Left cardiac atrium (tissue), 4 donors: ENCODE measurements at regions not wholly inside any gene's neighbourhood (a gene's known extent, or its start where the extent isn't known, plus 50 kb on each side); places are given as distances from the start of the nearest gene placed in this dataset.

Experiments
- ATAC-seq, 2 donors: fragments of 200-7000 bp; cut with Tn5 transposase; one replicate each; pipeline ENCODE4 v1.9.1; 2020; ENCODE audit warnings: mild to moderate bottlenecking in 2 of 2, moderate library complexity in 2 of 2
- DNase-seq: peaks from one replicate; pipeline ENCODE4 v3.0.0-alpha.2; 2020
- intact Hi-C, 2 donors: fragments of 100-400 bp; cut with DNase I; formaldehyde crosslinking; loops; one replicate each; pipeline versions ENCODE4 v1.14.1 to v1.15.1; 2022 to 2023
- donor health status: DM: no; HTN: yes; CAD: no.
- donor health status: DM: no; HTN: yes; CAD: no; lungs with severe emphysema.
- donor health status: DM: yes; HTN: yes; CAD: no.
- donor health status: Dilated cardiomyopathy.

DNA sequence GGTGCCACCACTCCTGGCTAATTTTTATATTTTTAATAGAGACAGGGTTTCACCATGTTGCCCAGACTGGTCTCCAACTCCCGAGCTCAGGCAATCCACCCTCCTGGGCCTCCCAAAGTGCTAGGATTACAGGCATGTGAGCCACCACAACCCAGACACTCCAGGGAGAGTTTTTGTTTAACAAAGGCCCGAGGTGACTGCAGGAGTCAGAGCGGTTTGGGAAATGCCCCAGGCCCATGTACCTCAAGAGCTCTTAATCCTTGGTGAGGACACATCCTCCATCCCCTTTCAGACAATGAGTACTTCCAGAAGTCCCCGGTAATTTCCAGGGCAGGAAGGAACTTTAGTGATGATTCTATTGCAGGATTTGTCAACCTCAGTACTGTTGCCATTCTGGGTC, 176.0 kb downstream of the ESRRB start:
- no peak for DNase-seq
- ATAC-seq = no peak
- intact Hi-C loops = no loop called here

- intact Hi-C loops = no loop called here
- ATAC-seq (no peak), DNase-seq (no peak)
Measured at GRCh38 chr14:76564471-76565422, 188.8 kb downstream of the ESRRB start.

DNA sequence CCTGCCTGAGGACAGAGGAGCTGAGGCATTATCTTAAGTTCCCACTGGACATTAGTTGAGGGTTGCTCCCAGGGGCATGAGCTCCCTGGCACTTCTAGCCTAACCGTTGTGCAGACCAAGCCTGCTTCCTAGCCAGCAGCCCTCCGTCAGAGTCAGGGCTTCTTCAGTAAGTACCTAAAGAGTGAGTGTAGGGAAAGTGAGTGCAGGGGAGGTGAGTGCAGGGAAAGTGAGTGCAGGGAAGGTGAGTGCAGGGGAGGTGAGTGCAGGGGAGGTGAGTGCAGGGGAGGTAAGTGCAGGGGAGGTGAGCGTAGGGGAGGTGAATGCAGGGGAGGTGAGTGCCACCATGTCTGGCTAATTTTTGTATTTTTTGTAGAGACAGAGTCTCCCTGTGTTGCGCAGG, 190.5 kb downstream of the ESRRB start:
- DNase-seq = no peak
- intact Hi-C loops = no loop called here
- no peak for ATAC-seq

DNA sequence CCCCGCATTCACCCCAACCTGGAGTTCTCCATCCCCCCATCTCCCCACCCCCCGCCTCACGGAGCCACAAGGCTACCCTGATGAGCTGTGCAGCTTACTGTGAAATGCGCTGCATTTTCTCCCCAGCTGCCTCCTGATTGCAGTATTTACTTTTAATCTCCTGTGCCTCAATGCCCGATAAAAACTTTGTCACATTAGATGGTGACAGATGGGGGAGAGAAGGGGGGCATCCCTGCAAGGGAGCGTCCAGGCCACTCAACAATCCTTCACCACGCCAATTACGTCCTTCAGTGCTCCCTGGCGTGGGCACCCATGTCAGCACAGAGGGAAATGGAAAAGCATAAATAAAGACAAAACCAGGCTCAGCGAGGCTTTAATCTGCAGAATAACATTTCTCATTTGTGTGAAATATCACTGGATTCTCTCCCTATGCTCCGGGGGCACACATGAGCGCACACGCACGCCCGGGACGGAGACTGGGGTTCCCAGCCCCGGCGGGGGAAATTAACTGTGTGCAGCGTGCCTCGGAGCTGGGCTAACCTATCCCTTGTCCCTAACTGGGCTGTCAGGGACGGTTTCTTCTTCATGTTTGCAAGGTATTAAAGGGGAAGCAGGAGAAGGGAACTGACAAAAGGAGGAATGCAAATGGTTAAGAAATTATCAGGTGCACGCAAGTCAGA, 186.7 kb upstream of the VASH1 start:
- intact Hi-C loops = loop anchor here in 1 of 2 donors (2.0 kb wide), 1 partner anchor 56 kb away; no protein-coding TSS in a partner anchor
- ATAC-seq (no peak), DNase-seq (no peak)

DNA sequence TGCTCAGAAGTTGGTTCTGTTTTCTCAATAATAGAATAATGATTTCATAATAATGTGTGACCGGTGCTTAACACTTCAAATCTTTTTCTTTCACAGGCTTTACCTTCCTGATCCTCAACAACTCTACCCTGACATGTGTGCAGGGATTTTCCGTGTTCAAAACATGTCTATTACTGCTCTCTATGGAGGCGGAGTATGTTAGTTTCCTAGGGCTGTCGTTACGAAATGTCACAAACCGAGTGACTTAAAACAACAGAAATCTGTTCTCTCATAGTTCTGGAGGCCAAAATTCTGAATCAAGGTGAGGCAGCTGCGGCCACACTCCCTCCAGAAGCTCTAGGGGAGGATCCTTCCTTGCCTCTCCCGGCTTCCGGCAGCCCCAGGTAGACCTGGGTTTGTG, 186.2 kb upstream of the VASH1 start:
- intact Hi-C loops = loop anchor here in 1 of 2 donors (2.0 kb wide), 1 partner anchor 56 kb away; no protein-coding TSS in a partner anchor
- DNase-seq (no peak), ATAC-seq (no peak)

DNA sequence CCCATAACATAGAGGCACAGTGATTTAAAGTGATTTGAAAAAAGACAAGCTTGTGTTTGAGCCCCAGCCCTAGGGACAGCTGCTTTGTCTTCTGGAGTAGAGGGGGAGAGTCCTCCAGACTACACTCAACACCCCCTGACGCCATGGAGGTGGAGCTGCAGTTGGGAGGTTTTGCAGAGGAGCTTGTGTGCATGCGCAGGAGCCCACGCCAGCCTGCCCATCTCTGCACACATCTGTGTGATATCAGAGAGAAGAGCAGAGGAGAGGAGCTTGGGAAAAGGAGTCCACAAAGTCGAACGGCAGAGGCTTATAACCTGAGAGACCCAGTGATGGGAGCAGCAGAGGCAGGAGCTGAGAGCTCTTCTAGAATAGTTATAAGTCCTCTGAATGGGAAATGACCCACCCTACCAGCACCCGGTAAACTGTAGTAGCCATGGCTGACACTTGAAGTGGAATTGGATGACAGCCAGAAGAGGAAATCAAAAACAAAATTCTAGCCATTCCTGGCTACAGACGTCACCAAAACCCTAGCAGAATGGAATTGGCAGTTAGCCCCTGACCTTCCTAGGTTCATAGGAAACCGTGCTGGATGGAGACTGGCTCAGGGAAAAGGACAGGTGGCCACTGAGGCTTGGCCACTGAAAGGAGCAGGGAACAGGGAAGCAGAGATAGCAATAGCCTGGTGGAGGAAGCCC, 185.1 kb upstream of the VASH1 start:
- DNase-seq = no peak
- intact Hi-C loops = no loop called here
- peak; percentile 17 to 48 for ATAC-seq

DNA sequence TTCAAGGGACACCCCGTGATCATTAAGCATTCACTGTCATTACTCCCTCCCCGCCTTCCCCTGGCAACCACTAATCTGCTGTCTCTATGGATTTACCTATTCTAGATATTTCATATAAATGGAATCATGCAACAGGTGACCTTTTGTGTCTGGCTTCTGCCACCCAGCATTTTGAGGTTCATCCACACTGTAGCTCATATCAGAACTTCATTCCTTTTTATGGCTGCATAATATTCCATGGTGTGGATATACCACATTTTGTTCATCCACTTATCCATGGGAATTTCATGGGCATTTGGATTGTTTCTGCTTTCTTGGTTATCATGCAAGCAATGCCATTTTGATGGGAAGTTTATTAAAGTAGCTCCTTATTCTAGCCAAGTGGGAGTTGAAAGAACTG, 184.2 kb upstream of the VASH1 start:
- DNase-seq (no peak), ATAC-seq (no peak)
- intact Hi-C loops = no loop called here

DNA sequence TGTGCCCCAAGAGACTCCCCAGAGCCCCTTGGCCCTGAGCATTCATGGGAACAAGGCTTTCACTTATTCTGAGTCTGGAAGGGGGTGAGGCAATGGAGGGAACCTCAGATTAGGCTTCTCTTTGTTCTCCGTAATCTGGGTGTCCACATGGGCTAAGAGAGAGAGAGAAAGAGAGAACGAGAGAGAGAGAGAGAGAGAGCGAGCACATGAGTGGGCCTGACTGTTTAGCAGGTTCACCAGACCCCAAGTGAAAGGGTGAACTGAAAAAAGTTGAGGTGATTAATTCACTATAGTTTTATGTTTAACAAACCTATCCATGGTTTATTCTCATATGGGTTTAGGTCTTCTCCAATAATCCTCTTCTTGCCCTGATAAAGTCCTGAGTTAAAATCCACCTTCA, 183.4 kb upstream of the VASH1 start:
- intact Hi-C loops = no loop called here
- DNase-seq (no peak), ATAC-seq (no peak)

DNA sequence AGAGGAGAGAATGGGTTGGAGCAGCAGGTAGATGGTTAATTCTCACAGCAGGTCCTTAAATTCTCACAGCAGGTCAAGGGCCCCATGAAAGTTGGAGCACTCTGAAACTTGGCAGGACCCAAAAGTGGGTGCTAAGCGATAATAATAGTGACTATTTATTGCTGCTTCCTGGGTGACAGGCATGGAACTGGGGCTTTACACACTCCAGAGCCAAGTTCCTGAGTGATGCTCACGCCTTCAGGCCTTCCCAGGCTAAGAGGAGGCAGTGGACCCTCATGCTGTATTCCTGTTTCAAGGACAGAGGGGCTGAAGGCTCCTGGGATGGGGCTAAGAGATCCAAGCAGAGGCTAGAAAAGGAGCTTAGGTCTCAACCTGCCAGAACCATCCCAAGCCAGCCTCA, 180.9 kb upstream of the VASH1 start:
- ATAC-seq = peak; percentile 9 to 40
- no peak for DNase-seq
- intact Hi-C loops = no loop called here

DNA sequence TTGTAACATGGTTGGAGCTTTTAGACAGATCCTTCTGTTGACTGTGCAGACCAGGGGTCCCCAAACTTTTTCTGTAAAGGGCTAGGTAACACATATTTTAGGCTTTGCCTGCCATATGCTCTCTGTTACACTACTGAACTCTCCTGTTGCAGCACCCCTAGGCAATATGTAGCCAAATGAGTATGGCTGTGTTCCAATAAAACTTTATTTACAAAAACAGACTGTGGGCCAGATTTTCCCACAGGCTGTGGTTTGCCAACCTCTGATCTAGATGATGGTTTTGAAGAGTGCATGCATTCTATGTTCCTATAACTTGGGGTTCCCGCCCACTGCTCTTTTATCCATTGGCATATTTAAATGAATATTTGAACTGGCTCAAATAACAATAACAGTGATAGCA, 180.3 kb upstream of the VASH1 start:
- no peak for ATAC-seq
- intact Hi-C loops = no loop called here
- no peak for DNase-seq

DNA sequence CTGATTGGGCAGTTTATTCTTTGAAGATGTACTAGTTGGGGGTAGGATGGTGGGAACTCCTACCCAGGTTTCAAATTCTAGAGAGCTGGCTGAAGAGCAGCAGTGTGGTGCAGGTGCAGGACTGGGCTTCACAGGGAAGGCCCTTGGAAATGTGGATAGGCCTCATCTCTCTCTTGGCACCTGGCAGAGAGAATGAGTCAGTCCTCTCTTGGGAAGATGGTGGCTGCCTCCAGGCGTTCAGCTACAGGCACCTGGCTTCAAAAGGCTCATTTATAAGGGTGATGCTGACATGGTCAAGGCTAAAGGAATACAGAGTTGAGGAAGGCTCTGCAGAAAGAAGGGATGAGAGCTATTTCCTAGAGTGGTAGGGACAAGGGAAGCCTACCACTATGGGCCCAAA, 179.7 kb upstream of the VASH1 start:
- DNase-seq = no peak
- ATAC-seq = no peak
- intact Hi-C loops = no loop called here

DNA sequence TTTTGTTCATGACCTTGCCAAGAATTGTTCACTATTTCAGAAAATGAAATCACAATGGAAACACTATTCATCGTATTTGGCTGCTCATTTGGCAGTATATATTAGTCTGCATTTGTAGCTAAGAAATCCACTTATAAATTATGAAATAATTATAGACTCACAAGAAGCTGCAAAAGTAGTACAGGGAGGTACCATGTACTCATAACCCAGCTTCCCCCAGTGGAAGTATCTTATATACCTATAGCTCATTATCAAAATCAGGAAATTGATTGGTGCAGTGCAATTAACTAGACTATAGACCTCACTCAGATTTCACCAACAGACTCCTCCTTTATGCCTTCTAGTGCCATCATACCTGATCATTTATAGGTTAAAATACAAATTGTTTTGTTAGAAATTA, 178.8 kb upstream of the VASH1 start:
- intact Hi-C loops = no loop called here
- ATAC-seq = no peak
- DNase-seq = no peak

- DNase-seq = no peak
- no peak for ATAC-seq
- intact Hi-C loops = no loop called here
Measured at GRCh38 chr14:76583174-76583573, 178.1 kb upstream of the VASH1 start.

DNA sequence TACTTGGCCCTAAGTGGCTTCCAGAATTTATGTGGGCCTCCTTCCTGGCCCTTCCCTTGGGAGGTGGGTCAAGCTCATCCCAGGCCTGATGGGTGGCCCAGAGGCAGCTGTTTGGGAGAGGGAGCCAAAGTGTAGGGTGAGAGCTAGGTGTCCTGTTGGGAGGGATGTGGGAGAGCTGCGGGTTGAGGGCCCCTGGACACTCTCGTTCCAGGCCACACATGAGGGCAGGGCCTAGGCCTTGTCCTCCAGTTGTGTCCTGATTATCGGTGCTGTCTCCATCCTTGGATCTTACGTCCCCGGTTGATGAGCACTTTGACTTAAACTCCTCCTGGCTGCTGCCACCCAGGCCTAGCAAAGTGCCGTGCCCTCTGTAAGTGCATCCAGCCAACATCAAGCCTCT, 177.5 kb upstream of the VASH1 start:
- intact Hi-C loops = no loop called here

DNA sequence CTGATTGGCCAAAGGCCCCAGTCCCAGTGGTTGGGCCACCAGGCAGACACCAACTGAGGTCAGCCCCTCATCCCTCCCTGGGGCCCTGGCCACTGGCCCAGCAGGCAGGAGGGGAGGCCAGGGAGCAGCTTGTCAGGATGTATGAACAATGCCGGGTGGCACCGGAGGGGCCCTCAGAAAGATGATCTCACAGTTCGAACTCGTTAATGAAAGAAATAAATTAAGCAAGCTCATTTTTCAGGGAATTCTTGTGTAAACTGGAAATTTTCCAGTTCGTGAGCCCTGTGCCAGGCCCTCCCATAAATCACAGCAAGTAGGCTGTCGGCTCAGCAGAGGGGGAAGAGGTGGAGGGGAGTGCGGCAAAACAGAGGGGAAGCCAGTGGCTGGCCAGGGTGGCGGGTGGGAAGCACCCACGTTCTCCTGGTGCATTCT, 177.0 kb upstream of the VASH1 start:
- peak; percentile 31 for DNase-seq
- intact Hi-C loops = no loop called here
- peak; percentile 56 to 75 for ATAC-seq

More for the DNA sequence above, 177.5 kb upstream of the VASH1 start:
- no peak for DNase-seq
- no peak for ATAC-seq

GRCh38 chr14:76585616-76586015, 175.7 kb upstream of the VASH1 start:
- DNase-seq (no peak), ATAC-seq (no peak)

DNA sequence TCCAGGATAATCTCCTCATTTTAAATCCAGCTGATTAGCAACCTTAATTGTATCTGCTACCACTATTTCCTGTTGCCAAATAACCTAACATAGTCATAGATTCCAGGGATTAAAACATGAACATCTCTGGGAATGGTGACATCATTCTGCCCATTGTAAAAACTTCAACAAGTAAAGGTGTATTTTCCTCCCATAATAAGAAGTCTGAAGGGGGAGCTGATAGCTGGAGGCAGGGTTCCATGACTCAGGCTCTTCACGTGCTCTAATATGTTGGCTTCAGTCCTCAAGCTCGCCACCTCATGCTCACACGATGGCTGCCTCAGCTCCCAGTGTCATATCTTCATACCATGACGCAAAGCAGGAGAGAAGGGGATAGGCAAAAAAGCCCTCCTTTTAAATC, 172.0 kb upstream of the VASH1 start:
- intact Hi-C loops = no loop called here

More at GRCh38 chr14:76585616-76586015, 175.7 kb upstream of the VASH1 start:
- intact Hi-C loops = no loop called here

GRCh38 chr14:76591266-76591665, 170.0 kb upstream of the VASH1 start:
- intact Hi-C loops = no loop called here
- no peak for ATAC-seq
- DNase-seq = no peak

More for the DNA sequence above, 172.0 kb upstream of the VASH1 start:
- no peak for ATAC-seq
- DNase-seq = no peak

GRCh38 chr14:76595266-76595665, 166.0 kb upstream of the VASH1 start:
- intact Hi-C loops = no loop called here
- ATAC-seq (peak in 1 of 2 donors; percentile 47), DNase-seq (no peak)

DNA sequence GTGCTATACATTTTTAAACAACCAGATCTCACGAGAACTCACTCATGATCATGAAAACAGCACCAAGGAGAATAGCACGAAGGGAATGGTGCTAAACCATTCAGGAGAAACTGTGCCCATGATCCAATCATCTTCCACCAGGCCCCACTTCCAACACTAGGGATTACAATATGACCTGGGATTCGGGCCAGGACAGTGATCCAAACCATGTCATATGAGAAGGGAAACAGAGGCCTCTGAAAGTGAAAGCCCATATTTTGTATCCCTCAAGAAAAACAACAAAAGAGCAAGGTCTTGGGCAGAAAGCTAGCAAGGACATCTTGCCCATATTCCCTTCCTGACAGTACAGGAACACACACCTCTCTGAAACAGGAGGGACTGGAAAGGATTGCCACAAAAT, 163.9 kb upstream of the VASH1 start:
- intact Hi-C loops = no loop called here
- ATAC-seq (no peak), DNase-seq (no peak)
